WTC11 (cell line): ENCODE measurements at regions not wholly inside any gene's neighbourhood (a gene's known extent, or its start where the extent isn't known, plus 50 kb on each side); places are given as distances from the start of the nearest gene placed in this dataset.

Experiments
- AFF4 ChIP-seq: sonication (generic); formaldehyde crosslinking; IDR thresholded peaks from 2 replicates; pipeline ENCODE4 v1.8.1; 2023; ENCODE audit warnings: mild to moderate bottlenecking, missing genetic modification reagents, borderline replicate concordance
- ATF2 ChIP-seq: sonication (generic); formaldehyde crosslinking; IDR thresholded peaks from 2 replicates; pipeline ENCODE4 v1.8.1; 2022; ENCODE audit warnings: low read depth, missing genetic modification reagents, borderline replicate concordance
- ATF6 ChIP-seq: sonication (generic); formaldehyde crosslinking; IDR thresholded peaks from 2 replicates; pipeline ENCODE4 v1.8.1; 2023; ENCODE audit warnings: mild to moderate bottlenecking, missing genetic modification reagents
- EMX1 ChIP-seq: fragments of 250-450 bp; sonication (Bioruptor Pico); IDR thresholded peaks from 2 replicates; pipeline ENCODE4 v1.8.0; 2021; ENCODE audit warnings: mild to moderate bottlenecking
- FOXJ3 ChIP-seq: sonication (generic); formaldehyde crosslinking; IDR thresholded peaks from 2 replicates; pipeline ENCODE4 v1.9.0; 2021; ENCODE audit warnings: missing genetic modification reagents, mild to moderate bottlenecking, borderline replicate concordance
- GTF2I ChIP-seq: fragments of 250-450 bp; sonication (Bioruptor Pico); conservative IDR thresholded peaks from 2 replicates; pipeline ENCODE4 v1.4.0; 2021; ENCODE audit warnings: mild to moderate bottlenecking
- IRF1 ChIP-seq: sonication (generic); formaldehyde crosslinking; IDR thresholded peaks from 2 replicates; pipeline ENCODE4 v1.8.0; 2023; ENCODE audit warnings: missing genetic modification reagents
- JAZF1 ChIP-seq: fragments of 250-450 bp; sonication (Bioruptor Pico); IDR thresholded peaks from 2 replicates; pipeline ENCODE4 v1.9.0; 2021; ENCODE audit warnings: moderate library complexity, mild to moderate bottlenecking, inconsistent platforms
- KAT7 ChIP-seq: sonication (generic); formaldehyde crosslinking; IDR thresholded peaks from 2 replicates; pipeline ENCODE4 v1.8.1; 2023; ENCODE audit warnings: missing genetic modification reagents, mild to moderate bottlenecking, borderline replicate concordance
- MAX ChIP-seq: sonication (generic); formaldehyde crosslinking; IDR thresholded peaks from 2 replicates; pipeline ENCODE4 v1.8.0; 2022; ENCODE audit warnings: mild to moderate bottlenecking, missing genetic modification reagents
- MYBL2 ChIP-seq: sonication (generic); formaldehyde crosslinking; IDR thresholded peaks from 2 replicates; pipeline ENCODE4 v1.8.1; 2023; ENCODE audit warnings: mild to moderate bottlenecking, moderate library complexity, missing genetic modification reagents
- NFE2L1 ChIP-seq: sonication (generic); formaldehyde crosslinking; IDR thresholded peaks from 2 replicates; pipeline ENCODE4 v1.8.1; 2023; ENCODE audit warnings: missing genetic modification reagents
- NR2C2 ChIP-seq: sonication (generic); formaldehyde crosslinking; IDR thresholded peaks from 2 replicates; pipeline ENCODE4 v1.8.0; 2022; ENCODE audit warnings: mild to moderate bottlenecking, missing genetic modification reagents
- NR3C1 ChIP-seq: sonication (generic); formaldehyde crosslinking; conservative IDR thresholded peaks from 2 replicates; pipeline ENCODE4 v1.8.1; 2023; ENCODE audit warnings: low read depth, mild to moderate bottlenecking, missing genetic modification reagents
- OVOL2 ChIP-seq: fragments of 250-450 bp; sonication (Bioruptor Pico); IDR thresholded peaks from 2 replicates; pipeline ENCODE4 v1.9.0; 2021; ENCODE audit warnings: mild to moderate bottlenecking, borderline replicate concordance
- PREB ChIP-seq: sonication (generic); formaldehyde crosslinking; IDR thresholded peaks from 2 replicates; pipeline ENCODE4 v1.8.1; 2022; ENCODE audit warnings: mild to moderate bottlenecking, missing genetic modification reagents, moderate library complexity, borderline replicate concordance
- PRRX2 ChIP-seq: fragments of 250-450 bp; sonication (Bioruptor Pico); IDR thresholded peaks from 2 replicates; pipeline ENCODE4 v1.8.0; 2021; ENCODE audit warnings: mild to moderate bottlenecking
- RELA ChIP-seq: sonication (generic); formaldehyde crosslinking; IDR thresholded peaks from 2 replicates; pipeline ENCODE4 v1.8.1; 2022; ENCODE audit warnings: missing genetic modification reagents, mild to moderate bottlenecking, borderline replicate concordance
- SMAD4 ChIP-seq: sonication (generic); formaldehyde crosslinking; IDR thresholded peaks from 2 replicates; pipeline ENCODE4 v1.8.0; 2022; ENCODE audit warnings: mild to moderate bottlenecking, missing genetic modification reagents
- TCF7 ChIP-seq: sonication (generic); formaldehyde crosslinking; IDR thresholded peaks from 2 replicates; pipeline ENCODE4 v1.8.0; 2022; ENCODE audit warnings: mild to moderate bottlenecking, low read depth, missing genetic modification reagents, moderate library complexity
- TP53 ChIP-seq: sonication (generic); formaldehyde crosslinking; IDR thresholded peaks from 2 replicates; pipeline ENCODE4 v1.8.1; 2023; ENCODE audit warnings: mild to moderate bottlenecking, missing genetic modification reagents
- USF2 ChIP-seq: sonication (generic); formaldehyde crosslinking; IDR thresholded peaks from 2 replicates; pipeline ENCODE4 v1.8.1; 2023; ENCODE audit warnings: mild to moderate bottlenecking, missing genetic modification reagents, moderate library complexity
- ZBTB21 ChIP-seq: sonication (generic); formaldehyde crosslinking; IDR thresholded peaks from 2 replicates; pipeline ENCODE4 v1.8.1; 2023; ENCODE audit warnings: mild to moderate bottlenecking, missing genetic modification reagents, borderline replicate concordance
- ZNF121 ChIP-seq: sonication (generic); formaldehyde crosslinking; IDR thresholded peaks from 2 replicates; pipeline ENCODE4 v1.8.0; 2023; ENCODE audit warnings: missing genetic modification reagents
- ZNF263 ChIP-seq: sonication (generic); formaldehyde crosslinking; IDR thresholded peaks from 2 replicates; pipeline ENCODE4 v1.8.1; 2022; ENCODE audit warnings: low read depth, mild to moderate bottlenecking, moderate library complexity, missing genetic modification reagents
- TF ChIP-seq, protein P1 (sequence below): fragments of 250-450 bp; sonication (Bioruptor Pico); IDR thresholded peaks from 2 replicates; pipeline ENCODE4 v1.9.0; 2021; ENCODE audit warnings: mild to moderate bottlenecking
- TF ChIP-seq, protein P2 (sequence below): sonication (generic); formaldehyde crosslinking; IDR thresholded peaks from 2 replicates; pipeline ENCODE4 v1.8.1; 2023; ENCODE audit warnings: mild to moderate bottlenecking, missing genetic modification reagents

DNA sequence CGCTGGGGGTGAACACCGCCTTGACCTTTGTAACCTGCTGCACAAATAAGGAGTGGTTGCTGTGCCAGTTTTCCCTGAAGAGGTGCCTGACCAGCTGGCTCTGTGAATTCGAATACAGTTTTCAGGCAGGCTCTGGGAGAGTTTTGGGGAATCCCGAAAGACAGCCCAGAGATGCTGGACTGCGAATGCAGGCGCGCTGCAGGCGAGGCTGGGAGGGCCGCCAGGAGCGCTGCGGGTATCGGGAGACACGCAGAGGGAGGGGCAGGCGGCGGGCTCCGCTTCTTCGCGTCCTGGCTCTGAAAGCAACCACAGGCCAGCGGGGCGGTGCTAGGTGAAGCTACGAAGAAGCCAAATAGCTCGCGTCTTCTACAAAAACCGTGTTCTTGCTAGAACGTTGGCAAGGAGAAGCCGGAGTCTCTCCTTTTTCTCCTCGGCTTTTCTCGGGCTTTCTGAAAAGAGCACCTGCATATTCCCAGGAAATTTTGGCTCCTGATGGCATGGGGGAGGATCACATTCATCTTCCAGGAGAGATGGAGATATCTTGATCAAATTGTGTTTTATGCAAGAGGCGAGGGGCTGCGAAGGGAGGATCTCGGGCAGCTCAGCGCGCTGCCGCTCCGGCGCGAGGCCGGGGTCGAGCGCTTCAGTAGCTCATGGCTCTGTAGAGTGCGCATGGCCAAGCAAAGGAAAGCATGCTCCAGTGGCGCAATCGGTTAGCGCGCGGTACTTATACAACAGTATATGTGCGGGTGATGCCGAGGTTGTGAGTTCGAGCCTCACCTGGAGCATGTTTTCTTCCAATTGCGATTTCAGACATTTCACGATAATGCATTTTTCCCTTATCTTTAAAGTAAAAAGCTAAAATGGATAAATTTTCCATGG, 158.1 kb upstream of the ZNF184 start (continued):
- TF ChIP-seq ATF6 (CRISPR knock-in tag) (no peak), OVOL2 (CRISPR knock-in tag) (no peak), SMAD4 (CRISPR knock-in tag) (no peak), PREB (no peak), FOXJ3 (no peak), TCF7 (CRISPR knock-in tag) (no peak), PRRX2 (CRISPR knock-in tag) (no peak), TP53 (CRISPR knock-in tag) (no peak), EMX1 (no peak), RELA (no peak), KAT7 (CRISPR knock-in tag) (no peak), MYBL2 (CRISPR knock-in tag) (peak; percentile 59; the same call in 1 of the 2 replicates), NFE2L1 (CRISPR knock-in tag) (0 out of 2 replicates have a peak, but pooled peaks have one; percentile 25), ATF2 (CRISPR knock-in tag) (no peak), NR3C1 (CRISPR knock-in tag) (no peak), IRF1 (CRISPR knock-in tag) (peak; percentile 74; the same call in 1 of the 2 replicates), ZBTB21 (no peak), AFF4 (CRISPR knock-in tag) (0 out of 2 replicates have a peak, but pooled peaks have one; percentile 27), ZNF263 (CRISPR knock-in tag) (no peak), ZNF121 (CRISPR knock-in tag) (no peak), GTF2I (CRISPR knock-in tag) (no peak), USF2 (CRISPR knock-in tag) (no peak), JAZF1 (CRISPR knock-in tag) (no peak), MAX (CRISPR knock-in tag) (peak; percentile 79), NR2C2 (CRISPR knock-in tag) (no peak)
- TF ChIP-seq, protein P1, sequence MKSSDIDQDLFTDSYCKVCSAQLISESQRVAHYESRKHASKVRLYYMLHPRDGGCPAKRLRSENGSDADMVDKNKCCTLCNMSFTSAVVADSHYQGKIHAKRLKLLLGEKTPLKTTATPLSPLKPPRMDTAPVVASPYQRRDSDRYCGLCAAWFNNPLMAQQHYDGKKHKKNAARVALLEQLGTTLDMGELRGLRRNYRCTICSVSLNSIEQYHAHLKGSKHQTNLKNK (CRISPR knock-in tag), result no peak
- TF ChIP-seq, protein P2, sequence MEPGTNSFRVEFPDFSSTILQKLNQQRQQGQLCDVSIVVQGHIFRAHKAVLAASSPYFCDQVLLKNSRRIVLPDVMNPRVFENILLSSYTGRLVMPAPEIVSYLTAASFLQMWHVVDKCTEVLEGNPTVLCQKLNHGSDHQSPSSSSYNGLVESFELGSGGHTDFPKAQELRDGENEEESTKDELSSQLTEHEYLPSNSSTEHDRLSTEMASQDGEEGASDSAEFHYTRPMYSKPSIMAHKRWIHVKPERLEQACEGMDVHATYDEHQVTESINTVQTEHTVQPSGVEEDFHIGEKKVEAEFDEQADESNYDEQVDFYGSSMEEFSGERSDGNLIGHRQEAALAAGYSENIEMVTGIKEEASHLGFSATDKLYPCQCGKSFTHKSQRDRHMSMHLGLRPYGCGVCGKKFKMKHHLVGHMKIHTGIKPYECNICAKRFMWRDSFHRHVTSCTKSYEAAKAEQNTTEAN (CRISPR knock-in tag), result no peak
